ENCODE measurements at regions not wholly inside any gene's neighbourhood (a gene's known extent, or its start where the extent isn't known, plus 50 kb on each side); places are given as distances from the start of the nearest gene placed in this dataset.

GRCh38 chr1:168631671-168632400, 55.4 kb downstream of the XCL1 start:
- no peak for DNase-seq (ENCODE audit: low read depth)

GRCh38 chr1:168634951-168635532, 58.6 kb downstream of the XCL1 start:
- no peak for DNase-seq (ENCODE audit: low read depth)

GRCh38 chr1:168636200-168636599, 59.8 kb downstream of the XCL1 start:
- peak; percentile 13 for DNase-seq (ENCODE audit: low read depth)

DNA sequence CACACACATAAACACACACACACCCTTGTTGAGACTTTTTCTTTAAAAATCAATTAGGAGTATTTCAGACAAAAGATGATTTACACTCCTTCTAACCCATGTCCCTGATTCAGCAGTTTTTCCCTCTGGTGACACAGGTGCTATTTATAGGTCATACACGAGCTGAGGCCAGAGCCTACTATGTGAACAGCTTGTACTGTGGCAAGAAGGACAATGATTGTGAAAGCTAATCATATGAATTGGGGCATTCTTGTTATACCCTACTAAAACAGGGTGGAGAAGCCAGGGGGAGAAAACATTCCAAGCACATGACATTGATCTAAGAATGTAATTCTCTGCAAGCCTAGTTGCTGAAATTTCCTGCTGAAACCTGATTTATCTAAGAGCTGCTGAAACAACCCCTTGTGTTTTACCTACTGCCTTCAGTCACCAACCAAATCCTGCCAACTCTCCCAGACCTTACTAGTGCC, 60.3 kb downstream of the XCL1 start:
- peak; percentile 46 for DNase-seq (ENCODE audit: low read depth)

- DNase-seq (ENCODE audit: low read depth), result peak; percentile 50
Observed at GRCh38 chr1:168637350-168637991, 61.1 kb downstream of the XCL1 start.

DNA sequence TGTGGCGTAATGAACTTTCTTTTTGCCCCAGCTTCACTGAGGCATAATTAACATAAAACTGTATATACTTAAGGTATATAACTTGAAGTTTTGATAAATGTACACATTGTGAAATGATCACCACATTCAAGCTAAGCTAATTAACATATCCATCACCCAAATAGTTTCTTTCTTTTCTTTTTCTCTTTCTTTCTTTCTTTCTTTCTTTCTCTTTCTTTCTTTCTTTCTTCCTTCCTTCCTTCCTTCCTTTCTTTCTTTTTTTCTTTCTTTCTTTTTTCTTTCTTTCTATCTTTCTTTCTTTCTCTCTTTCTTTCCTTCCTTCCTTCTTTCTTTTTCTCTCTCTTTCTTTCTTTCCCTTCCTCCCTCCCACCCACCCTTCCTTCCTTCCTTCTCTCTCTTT, 62.5 kb downstream of the XCL1 start:
- no peak for DNase-seq (ENCODE audit: low read depth)

GRCh38 chr1:168640182-168640581, 63.8 kb downstream of the XCL1 start:
- no peak for DNase-seq (ENCODE audit: low read depth)

DNA sequence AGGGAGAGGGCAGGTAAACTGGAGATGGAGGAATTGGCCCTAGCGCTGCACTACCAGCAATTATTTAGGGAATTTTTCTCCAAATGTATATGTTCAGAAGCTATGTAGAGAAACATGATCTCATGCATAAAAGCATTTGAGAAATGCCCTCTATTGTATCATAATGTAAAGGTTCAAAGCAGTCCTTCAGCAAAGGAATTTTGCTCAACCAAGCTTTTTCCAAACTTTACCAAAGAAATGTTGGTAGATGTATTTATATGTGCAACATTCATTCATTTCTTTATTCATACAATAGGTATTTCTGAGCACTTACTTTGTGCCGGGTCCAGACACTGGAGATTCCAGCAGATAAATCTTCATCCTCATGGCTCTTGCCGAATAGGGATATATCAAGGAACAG, 64.4 kb downstream of the XCL1 start:
- DNase-seq (ENCODE audit: low read depth), result no peak

DNA sequence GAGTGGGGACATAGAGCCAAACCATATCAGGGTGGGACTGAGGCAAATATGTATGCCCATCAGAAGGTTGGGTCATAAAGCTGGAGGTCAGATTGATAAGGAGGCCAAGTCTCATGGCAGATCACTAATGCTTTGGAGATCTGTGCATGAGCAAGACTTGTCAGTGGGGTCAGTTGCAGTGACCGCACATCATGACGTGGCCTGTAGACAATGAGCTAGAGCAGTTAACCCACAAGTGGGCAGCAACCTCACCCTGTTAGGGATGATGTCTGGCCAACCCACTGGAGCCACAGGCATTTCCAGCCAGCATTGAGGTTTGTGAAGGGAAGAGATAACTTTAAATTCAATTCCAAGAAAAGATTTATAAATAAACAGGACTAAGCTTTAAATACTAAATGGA, 66.7 kb downstream of the XCL1 start:
- DNase-seq (ENCODE audit: low read depth), result peak; percentile 84
